ENCODE measurements at regions not wholly inside any gene's neighbourhood (a gene's known extent, or its start where the extent isn't known, plus 50 kb on each side); places are given as distances from the start of the nearest gene placed in this dataset.

GRCh38 chr7:113825832-113826231 lies 93.0 kb downstream of the PPP1R3A start:
- no peak for DNase-seq

GRCh38 chr7:113824117-113824823 lies 94.5 kb downstream of the PPP1R3A start:
- no peak for DNase-seq

GRCh38 chr7:113819474-113819873 lies 99.3 kb downstream of the PPP1R3A start:
- no peak for DNase-seq

GRCh38 chr7:113816639-113817038 lies 102.2 kb downstream of the PPP1R3A start:
- DNase-seq, result no peak

- DNase-seq, result no peak
Measured at GRCh38 chr7:113813471-113813870, 105.3 kb downstream of the PPP1R3A start.

- DNase-seq, result no peak
Measured at GRCh38 chr7:113812591-113813255, 106.1 kb downstream of the PPP1R3A start.

- no peak for DNase-seq
Measured at GRCh38 chr7:113810080-113810744, 108.6 kb downstream of the PPP1R3A start.

GRCh38 chr7:113809581-113809980 lies 109.2 kb downstream of the PPP1R3A start:
- DNase-seq, result no peak

GRCh38 chr7:113806633-113807327 lies 112.0 kb downstream of the PPP1R3A start:
- DNase-seq, result no peak

- no peak for DNase-seq
Measured at GRCh38 chr7:113805976-113806375, 112.8 kb downstream of the PPP1R3A start.

- no peak for DNase-seq
Measured at GRCh38 chr7:113804475-113805095, 114.2 kb downstream of the PPP1R3A start.

GRCh38 chr7:113801751-113802150 lies 117.1 kb downstream of the PPP1R3A start:
- DNase-seq, result no peak

- DNase-seq, result no peak
Measured at GRCh38 chr7:113800826-113801225, 118.0 kb downstream of the PPP1R3A start.

- DNase-seq, result no peak
Measured at GRCh38 chr7:113799896-113800295, 118.9 kb downstream of the PPP1R3A start.

GRCh38 chr7:113797420-113798010 lies 121.3 kb downstream of the PPP1R3A start:
- DNase-seq, result no peak

GRCh38 chr7:113796557-113796956 lies 122.3 kb downstream of the PPP1R3A start:
- DNase-seq, result no peak

GRCh38 chr7:113794573-113794972 lies 124.2 kb downstream of the PPP1R3A start:
- no peak for DNase-seq

GRCh38 chr7:113793171-113793570 lies 125.6 kb downstream of the PPP1R3A start:
- no peak for DNase-seq

- no peak for DNase-seq
Measured at GRCh38 chr7:113790025-113790424, 128.8 kb downstream of the PPP1R3A start.

GRCh38 chr7:113787106-113787505 lies 131.7 kb downstream of the PPP1R3A start:
- no peak for DNase-seq

GRCh38 chr7:113784956-113785355 lies 133.9 kb downstream of the PPP1R3A start:
- no peak for DNase-seq

- DNase-seq, result no peak
Measured at GRCh38 chr7:113784316-113784715, 134.5 kb downstream of the PPP1R3A start.

GRCh38 chr7:113783403-113783802 lies 135.4 kb downstream of the PPP1R3A start:
- DNase-seq, result no peak
